Endothelial cell (in vitro differentiated cells): ENCODE measurements at regions not wholly inside any gene's neighbourhood (a gene's known extent, or its start where the extent isn't known, plus 50 kb on each side); places are given as distances from the start of the nearest gene placed in this dataset.

Source experiments
- DNase-seq: peaks from one replicate; pipeline ENCODE4 v3.0.0; 2021; ENCODE audit warnings: low spot score
- H3K27ac Mint-ChIP-seq: one replicate; pipeline ENCODE4 v1.8.0; 2021; ENCODE audit warnings: mixed read lengths, inconsistent platforms; ENCODE audit not compliant: unreplicated experiment
- H3K27me3 Mint-ChIP-seq: one replicate; pipeline ENCODE4 v1.8.0; 2021; ENCODE audit warnings: mild to moderate bottlenecking, moderate library complexity, mixed read lengths, inconsistent platforms; ENCODE audit not compliant: unreplicated experiment
- H3K36me3 Mint-ChIP-seq: one replicate; pipeline ENCODE4 v1.8.0; 2021; ENCODE audit warnings: mild to moderate bottlenecking, low read depth, mixed read lengths, inconsistent platforms; ENCODE audit not compliant: unreplicated experiment
- H3K4me1 Mint-ChIP-seq: one replicate; pipeline ENCODE4 v1.8.0; 2021; ENCODE audit warnings: mild to moderate bottlenecking, mixed read lengths, inconsistent platforms; ENCODE audit not compliant: unreplicated experiment
- H3K4me3 Mint-ChIP-seq: one replicate; pipeline ENCODE4 v1.8.0; 2021; ENCODE audit warnings: mild to moderate bottlenecking, mixed read lengths, inconsistent platforms; ENCODE audit not compliant: unreplicated experiment
- H3K9me3 Mint-ChIP-seq: one replicate; pipeline ENCODE4 v1.8.0; 2021; ENCODE audit warnings: mixed read lengths, inconsistent platforms; ENCODE audit not compliant: unreplicated experiment
- TF ChIP-seq, protein P1 (sequence below): fragments of 200-600 bp; sonication (generic); IDR thresholded peaks from one replicate; pipeline ENCODE4 v1.5.0; 2021; ENCODE audit warnings: antibody characterized with exemption; ENCODE audit not compliant: unreplicated experiment

DNA sequence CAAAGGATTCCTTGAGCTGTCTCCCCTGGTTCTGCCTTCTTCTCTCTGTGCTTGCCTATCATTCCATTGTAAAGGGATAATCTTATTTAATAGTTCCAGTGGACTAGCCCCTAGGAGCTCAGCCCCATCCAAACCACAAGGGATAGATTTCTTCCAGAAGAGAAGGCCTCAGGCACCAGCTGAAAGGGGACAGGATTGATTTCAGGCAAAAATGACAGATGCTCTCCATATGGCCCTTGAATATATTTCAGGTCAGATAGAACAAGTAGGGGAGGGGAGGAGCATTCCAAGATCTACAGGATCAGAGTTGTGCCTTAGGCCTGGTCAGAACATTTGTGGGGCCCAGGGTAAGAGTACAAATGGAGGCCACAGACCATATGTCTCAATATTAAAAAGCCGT, 85.3 kb downstream of the RPLP1 start:
- no peak for DNase-seq
- H3K27me3 Mint-ChIP-seq: no peaks in the 10 kb centered on the region
- no peak overlapping the region for H3K4me3 Mint-ChIP-seq
- no peaks in the 10 kb centered on the region for H3K9me3 Mint-ChIP-seq
- no peaks in the 10 kb centered on the region for H3K36me3 Mint-ChIP-seq
- H3K27ac Mint-ChIP-seq: no peak overlapping the region
- TF ChIP-seq, protein P1, sequence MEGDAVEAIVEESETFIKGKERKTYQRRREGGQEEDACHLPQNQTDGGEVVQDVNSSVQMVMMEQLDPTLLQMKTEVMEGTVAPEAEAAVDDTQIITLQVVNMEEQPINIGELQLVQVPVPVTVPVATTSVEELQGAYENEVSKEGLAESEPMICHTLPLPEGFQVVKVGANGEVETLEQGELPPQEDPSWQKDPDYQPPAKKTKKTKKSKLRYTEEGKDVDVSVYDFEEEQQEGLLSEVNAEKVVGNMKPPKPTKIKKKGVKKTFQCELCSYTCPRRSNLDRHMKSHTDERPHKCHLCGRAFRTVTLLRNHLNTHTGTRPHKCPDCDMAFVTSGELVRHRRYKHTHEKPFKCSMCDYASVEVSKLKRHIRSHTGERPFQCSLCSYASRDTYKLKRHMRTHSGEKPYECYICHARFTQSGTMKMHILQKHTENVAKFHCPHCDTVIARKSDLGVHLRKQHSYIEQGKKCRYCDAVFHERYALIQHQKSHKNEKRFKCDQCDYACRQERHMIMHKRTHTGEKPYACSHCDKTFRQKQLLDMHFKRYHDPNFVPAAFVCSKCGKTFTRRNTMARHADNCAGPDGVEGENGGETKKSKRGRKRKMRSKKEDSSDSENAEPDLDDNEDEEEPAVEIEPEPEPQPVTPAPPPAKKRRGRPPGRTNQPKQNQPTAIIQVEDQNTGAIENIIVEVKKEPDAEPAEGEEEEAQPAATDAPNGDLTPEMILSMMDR: no peak
- H3K4me1 Mint-ChIP-seq: no peaks in the 10 kb centered on the region

DNA sequence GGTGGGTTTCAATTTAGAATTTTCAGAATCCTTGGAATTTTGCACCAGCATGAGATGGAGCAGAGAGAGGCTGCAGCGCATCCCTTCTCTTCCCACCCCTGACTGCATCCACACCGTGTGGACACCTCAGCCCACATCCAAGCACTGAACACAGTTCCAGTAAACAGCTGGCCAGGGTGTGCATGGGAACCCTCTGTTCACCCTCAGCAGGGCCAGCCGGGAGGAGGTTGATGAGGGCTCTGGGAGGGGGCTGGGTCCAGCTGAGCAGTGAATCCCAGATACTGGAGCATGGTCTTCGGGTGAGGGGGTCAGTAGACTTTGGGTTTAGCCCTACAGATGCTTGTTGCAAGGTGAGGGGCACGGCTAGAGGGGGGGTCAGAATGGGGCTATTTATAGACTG, 85.8 kb downstream of the RPLP1 start:
- Mint-ChIP-seq H3K4me3 (no peak overlapping the region), H3K4me1 (no peaks in the 10 kb centered on the region), H3K27me3 (no peaks in the 10 kb centered on the region), H3K27ac (no peak overlapping the region), H3K36me3 (no peaks in the 10 kb centered on the region), H3K9me3 (no peaks in the 10 kb centered on the region)
- DNase-seq: no peak
- TF ChIP-seq, protein P1: no peak

DNA sequence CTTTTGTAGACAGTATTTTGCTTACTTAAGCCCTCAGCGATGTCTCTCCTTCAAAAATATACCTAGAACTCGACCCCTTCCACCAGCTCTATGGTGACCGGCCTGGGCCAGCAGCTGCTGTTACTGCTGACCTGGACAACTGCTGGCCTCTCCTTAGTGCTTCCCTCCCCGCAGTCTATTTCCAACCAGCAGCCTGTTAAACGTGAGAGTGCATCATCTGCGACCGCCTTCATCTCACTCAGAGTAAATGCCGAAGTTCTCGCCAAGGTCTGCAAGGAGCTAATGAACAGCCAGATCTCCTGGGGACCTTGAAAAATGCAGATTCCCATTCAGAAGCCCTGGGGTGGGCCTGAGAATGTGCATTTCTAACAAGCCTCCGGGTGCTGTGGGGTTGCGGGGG, 86.7 kb downstream of the RPLP1 start:
- Mint-ChIP-seq H3K4me3 (no peak overlapping the region), H3K4me1 (no peaks in the 10 kb centered on the region), H3K9me3 (no peaks in the 10 kb centered on the region), H3K27ac (no peak overlapping the region), H3K36me3 (no peaks in the 10 kb centered on the region), H3K27me3 (no peaks in the 10 kb centered on the region)
- TF ChIP-seq, protein P1: no peak
- DNase-seq: no peak

DNA sequence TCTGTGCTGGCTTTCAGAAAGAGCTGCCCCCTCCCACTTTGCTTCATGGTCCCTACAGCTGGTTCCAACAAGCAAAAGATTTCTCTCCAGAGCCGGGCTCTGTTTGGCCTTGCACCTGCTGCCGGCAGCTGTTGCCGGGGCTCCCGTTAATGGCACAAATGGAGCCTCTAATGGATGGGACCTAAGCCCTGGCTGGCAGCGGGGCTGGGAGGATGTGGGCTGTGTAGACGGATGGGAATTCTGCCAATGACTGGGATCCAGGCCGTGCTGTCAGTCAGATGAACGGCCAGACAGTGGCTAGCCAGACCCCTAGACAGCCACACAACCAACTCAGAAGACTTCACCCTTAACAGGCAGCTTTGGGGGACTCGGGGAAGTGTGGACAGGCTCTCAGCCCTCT, 88.0 kb downstream of the RPLP1 start:
- DNase-seq: no peak
- Mint-ChIP-seq H3K27me3 (no peaks in the 10 kb centered on the region), H3K9me3 (no peaks in the 10 kb centered on the region), H3K4me1 (no peaks in the 10 kb centered on the region), H3K36me3 (no peaks in the 10 kb centered on the region), H3K27ac (no peak overlapping the region), H3K4me3 (no peak overlapping the region)
- TF ChIP-seq, protein P1: no peak

DNA sequence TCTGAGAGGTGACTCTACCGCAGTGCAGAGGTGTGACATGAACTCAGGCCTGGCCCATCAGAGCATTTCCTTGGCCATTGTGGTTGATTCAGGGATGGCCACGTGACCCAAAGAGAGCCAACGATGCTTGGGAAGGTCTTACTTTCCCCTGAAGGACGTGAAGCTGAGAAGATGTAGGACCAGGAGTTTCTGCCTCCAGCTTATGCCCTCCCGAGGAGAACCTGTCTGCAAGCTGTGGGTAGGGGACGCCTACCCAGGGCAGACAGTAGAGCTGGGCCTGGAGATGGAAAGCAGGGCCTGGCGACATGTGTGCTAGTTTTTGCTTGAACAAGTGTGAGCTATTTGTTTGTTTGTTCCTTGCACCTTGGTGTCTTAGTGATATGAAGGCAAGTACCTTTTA, 89.4 kb downstream of the RPLP1 start:
- no peaks in the 10 kb centered on the region for H3K9me3 Mint-ChIP-seq
- H3K27ac Mint-ChIP-seq: no peak overlapping the region
- no peak overlapping the region for H3K4me3 Mint-ChIP-seq
- H3K4me1 Mint-ChIP-seq: no peaks in the 10 kb centered on the region
- no peaks in the 10 kb centered on the region for H3K36me3 Mint-ChIP-seq
- TF ChIP-seq, protein P1: no peak
- no peaks in the 10 kb centered on the region for H3K27me3 Mint-ChIP-seq
- no peak for DNase-seq
